GM12891 (cell line): ENCODE measurements at regions not wholly inside any gene's neighbourhood (a gene's known extent, or its start where the extent isn't known, plus 50 kb on each side); places are given as distances from the start of the nearest gene placed in this dataset.

ENCODE experiments used
- PAX5 ChIP-seq: IDR thresholded peaks from 2 replicates; pipeline ENCODE4 v1.6.1; 2011; ENCODE audit warnings: low read length, moderate library complexity, mild to moderate bottlenecking; ENCODE audit not compliant: insufficient read depth, severe bottlenecking
- POLR2A ChIP-seq: IDR thresholded peaks from 2 replicates; pipeline ENCODE4 v1.6.1; 2011; ENCODE audit warnings: low read depth, low read length, control low read depth
- POLR2AphosphoS5 ChIP-seq: IDR thresholded peaks from 2 replicates; pipeline ENCODE4 v1.6.1; 2011; ENCODE audit warnings: low read depth, low read length, control low read depth
- POU2F2 ChIP-seq: IDR thresholded peaks from 2 replicates; pipeline ENCODE4 v1.6.1; 2011; ENCODE audit warnings: low read depth, mild to moderate bottlenecking, control low read depth, low read length, moderate library complexity
- SPI1 ChIP-seq: IDR thresholded peaks from 2 replicates; pipeline ENCODE4 v1.6.1; 2011; ENCODE audit warnings: low read depth, low read length, control low read depth
- TAF1 ChIP-seq: IDR thresholded peaks from 2 replicates; pipeline ENCODE4 v1.6.1; 2011; ENCODE audit warnings: low read depth, low read length, control low read depth

- TF ChIP-seq POLR2A (no peak), POLR2AphosphoS5 (no peak), POU2F2 (no peak), PAX5 (no peak), TAF1 (no peak), SPI1 (no peak)
These were observed 161.0 kb upstream of the ATXN1 start for GRCh38 chr6:16922282-16922681.
